ENCODE measurements at regions not wholly inside any gene's neighbourhood (a gene's known extent, or its start where the extent isn't known, plus 50 kb on each side); places are given as distances from the start of the nearest gene placed in this dataset.

DNA sequence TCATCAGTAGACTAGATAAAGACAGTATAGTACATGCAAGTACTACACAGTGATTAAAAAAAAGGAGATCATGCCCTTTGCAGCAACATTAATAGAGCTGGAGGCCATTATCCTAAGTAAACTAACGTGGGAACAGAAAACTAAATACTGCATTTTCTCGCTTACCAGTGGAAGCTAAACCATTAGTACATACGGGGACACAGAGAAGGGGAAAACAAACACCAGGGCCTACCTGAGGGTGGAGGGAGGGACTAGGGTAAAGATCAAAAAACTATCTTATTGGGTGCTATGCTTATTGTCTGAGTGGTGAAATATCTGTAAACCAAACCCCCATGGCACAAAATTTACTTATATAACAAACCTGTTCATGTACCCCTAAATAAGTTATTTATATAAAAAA is 836.9 kb downstream of the SH3BGRL start:
- ChIA-PET CTCF (no interaction called here), POLR2A (no interaction called here)
- Histone ChIP-seq H3K79me2 (ENCODE audit: insufficient read depth) (no peaks in the 10 kb centered on the region), H3K36me3 (replicated peaks in 1 of 2; ENCODE audit: control insufficient read depth in 1 of 2, insufficient read depth in 2 of 2, low read length in 1 of 2) (no peaks in the 10 kb centered on the region), H3K9me3 (no peaks in the 10 kb centered on the region), H3K4me3 (ENCODE audit: low read depth in 2 of 2, low read length in 1 of 2) (no peak overlapping the region), H3K4me1 (ENCODE audit: control insufficient read depth in 1 of 2, insufficient read depth in 2 of 2, low read depth in 1 of 2, low read length in 1 of 2) (no peaks in the 10 kb centered on the region), H3K9ac (no peak overlapping the region), H3K27ac (ENCODE audit: low read depth in 2 of 2, low read length in 1 of 2) (no peak overlapping the region), H2AFZ (ENCODE audit: low read depth) (no peak overlapping the region), H3K4me2 (no peak overlapping the region), H3K27me3 (ENCODE audit: insufficient read depth) (no peaks in the 10 kb centered on the region), H4K20me1 (ENCODE audit: insufficient read depth) (no peaks in the 10 kb centered on the region), H3F3A (replicated peaks; ENCODE audit: insufficient read depth) (no peaks in the 10 kb centered on the region), H3K9me2 (0 out of 2 replicates have a peak, but pooled peaks cover 5% of the 10 kb centered on the region)
- WGBS (ENCODE audit: low lambda C conversion rate), result 0% methylated on average over 3 of the region's 3 CpGs
- no peak for DNase-seq
- no peak for TF ChIP-seq SIN3A (IDR thresholded peaks at IDR 0.05; ENCODE audit: borderline replicate concordance, low read depth, low read length)
- TF ChIP-seq CHD2 (IDR thresholded peaks at IDR 0.05; ENCODE audit: low read length, partially characterized antibody), result no peak
- no peak for TF ChIP-seq GATA2 (CRISPR knock-in tag; IDR thresholded peaks at IDR 0.05)
- no peak for TF ChIP-seq SMC3 (IDR thresholded peaks at IDR 0.05; ENCODE audit: low read depth, low read length)
- no peak for TF ChIP-seq GABPA (IDR thresholded peaks at IDR 0.05; ENCODE audit: low read depth)

DNA sequence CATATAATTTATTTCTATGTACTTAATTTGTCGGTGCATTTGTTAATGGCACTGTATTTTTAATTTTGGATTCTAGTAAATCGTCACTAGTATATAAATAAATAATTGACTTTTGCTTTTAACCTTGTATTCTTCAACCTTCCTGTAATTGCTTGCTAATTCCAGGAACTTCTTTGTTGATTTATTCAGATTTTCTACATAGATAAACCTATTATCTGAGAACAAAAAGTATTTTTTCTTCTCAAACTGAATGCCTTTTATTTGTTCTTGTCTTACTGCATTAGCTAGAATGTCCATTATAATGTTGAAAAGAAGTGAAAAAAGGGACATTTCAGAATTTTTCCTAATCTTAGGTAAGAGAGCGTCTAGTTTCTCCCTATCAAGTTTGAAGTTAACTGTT is 839.1 kb downstream of the SH3BGRL start:
- H3K4me2 ChIP-seq, result no peak overlapping the region
- no peak for DNase-seq
- POLR2A ChIA-PET, result no interaction called here
- no peaks in the 10 kb centered on the region for H3K79me2 ChIP-seq (ENCODE audit: insufficient read depth)
- no peak overlapping the region for H3K4me3 ChIP-seq (ENCODE audit: low read depth in 2 of 2, low read length in 1 of 2)
- no peaks in the 10 kb centered on the region for H4K20me1 ChIP-seq (ENCODE audit: insufficient read depth)
- TF ChIP-seq FOXM1 (IDR thresholded peaks at IDR 0.05; ENCODE audit: low read depth), result no peak
- no peak for TF ChIP-seq TAF1 (IDR thresholded peaks at IDR 0.05; ENCODE audit: borderline replicate concordance, low read depth, low read length)
- no peak for TF ChIP-seq POLR2AphosphoS5 (IDR thresholded peaks at IDR 0.05; ENCODE audit: low read depth, low read length)
- no peak for TF ChIP-seq FOSL2 (IDR thresholded peaks at IDR 0.05; ENCODE audit: borderline replicate concordance, low read depth)
- TF ChIP-seq RCOR1 (IDR thresholded peaks at IDR 0.05; ENCODE audit: low read length), result no peak
- no peak for TF ChIP-seq GATA2 (CRISPR knock-in tag; IDR thresholded peaks at IDR 0.05)
- no peak for TF ChIP-seq RAD21 (IDR thresholded peaks at IDR 0.05; ENCODE audit: low read length)
- TF ChIP-seq MEF2A (IDR thresholded peaks at IDR 0.05; ENCODE audit: borderline replicate concordance, low read depth), result no peak
- no peak for TF ChIP-seq NFIC (IDR thresholded peaks at IDR 0.05; ENCODE audit: borderline replicate concordance)
- TF ChIP-seq, protein P1, sequence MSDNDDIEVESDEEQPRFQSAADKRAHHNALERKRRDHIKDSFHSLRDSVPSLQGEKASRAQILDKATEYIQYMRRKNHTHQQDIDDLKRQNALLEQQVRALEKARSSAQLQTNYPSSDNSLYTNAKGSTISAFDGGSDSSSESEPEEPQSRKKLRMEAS (IDR thresholded peaks at IDR 0.05; ENCODE audit: low read depth), result no peak
- no peak for TF ChIP-seq RXRA (IDR thresholded peaks at IDR 0.05; ENCODE audit: borderline replicate concordance, low read depth)
- TF ChIP-seq, protein P2, sequence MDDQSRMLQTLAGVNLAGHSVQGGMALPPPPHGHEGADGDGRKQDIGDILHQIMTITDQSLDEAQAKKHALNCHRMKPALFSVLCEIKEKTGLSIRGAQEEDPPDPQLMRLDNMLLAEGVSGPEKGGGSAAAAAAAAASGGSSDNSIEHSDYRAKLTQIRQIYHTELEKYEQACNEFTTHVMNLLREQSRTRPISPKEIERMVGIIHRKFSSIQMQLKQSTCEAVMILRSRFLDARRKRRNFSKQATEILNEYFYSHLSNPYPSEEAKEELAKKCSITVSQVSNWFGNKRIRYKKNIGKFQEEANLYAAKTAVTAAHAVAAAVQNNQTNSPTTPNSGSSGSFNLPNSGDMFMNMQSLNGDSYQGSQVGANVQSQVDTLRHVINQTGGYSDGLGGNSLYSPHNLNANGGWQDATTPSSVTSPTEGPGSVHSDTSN (IDR thresholded peaks at IDR 0.05), result no peak
- no peak for TF ChIP-seq GABPA (IDR thresholded peaks at IDR 0.05; ENCODE audit: low read depth)
- TF ChIP-seq TEAD4 (IDR thresholded peaks at IDR 0.05; ENCODE audit: borderline replicate concordance, insufficient read depth), result no peak
- TF ChIP-seq SMC3 (IDR thresholded peaks at IDR 0.05; ENCODE audit: low read depth, low read length), result no peak
- TF ChIP-seq JUND (IDR thresholded peaks at IDR 0.05), result no peak
- no peak for TF ChIP-seq SIN3A (IDR thresholded peaks at IDR 0.05; ENCODE audit: borderline replicate concordance, low read depth, low read length)
- no peak for TF ChIP-seq RFX5 (IDR thresholded peaks at IDR 0.05; ENCODE audit: low read length)
- TF ChIP-seq, protein P3, sequence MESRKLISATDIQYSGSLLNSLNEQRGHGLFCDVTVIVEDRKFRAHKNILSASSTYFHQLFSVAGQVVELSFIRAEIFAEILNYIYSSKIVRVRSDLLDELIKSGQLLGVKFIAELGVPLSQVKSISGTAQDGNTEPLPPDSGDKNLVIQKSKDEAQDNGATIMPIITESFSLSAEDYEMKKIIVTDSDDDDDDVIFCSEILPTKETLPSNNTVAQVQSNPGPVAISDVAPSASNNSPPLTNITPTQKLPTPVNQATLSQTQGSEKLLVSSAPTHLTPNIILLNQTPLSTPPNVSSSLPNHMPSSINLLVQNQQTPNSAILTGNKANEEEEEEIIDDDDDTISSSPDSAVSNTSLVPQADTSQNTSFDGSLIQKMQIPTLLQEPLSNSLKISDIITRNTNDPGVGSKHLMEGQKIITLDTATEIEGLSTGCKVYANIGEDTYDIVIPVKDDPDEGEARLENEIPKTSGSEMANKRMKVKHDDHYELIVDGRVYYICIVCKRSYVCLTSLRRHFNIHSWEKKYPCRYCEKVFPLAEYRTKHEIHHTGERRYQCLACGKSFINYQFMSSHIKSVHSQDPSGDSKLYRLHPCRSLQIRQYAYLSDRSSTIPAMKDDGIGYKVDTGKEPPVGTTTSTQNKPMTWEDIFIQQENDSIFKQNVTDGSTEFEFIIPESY (IDR thresholded peaks at IDR 0.05; ENCODE audit: borderline replicate concordance, low read depth), result no peak
- no peak for TF ChIP-seq TCF12 (IDR thresholded peaks at IDR 0.05)
- H3F3A ChIP-seq (replicated peaks; ENCODE audit: insufficient read depth), result no peaks in the 10 kb centered on the region
- H3K36me3 ChIP-seq (replicated peaks in 1 of 2; ENCODE audit: control insufficient read depth in 1 of 2, insufficient read depth in 2 of 2, low read length in 1 of 2), result no peaks in the 10 kb centered on the region
- CTCF ChIA-PET, result no interaction called here
- H3K27ac ChIP-seq (ENCODE audit: low read depth in 2 of 2, low read length in 1 of 2), result no peak overlapping the region
- no peak overlapping the region for H3K9ac ChIP-seq
- no peaks in the 10 kb centered on the region for H3K9me3 ChIP-seq
- no peak overlapping the region for H2AFZ ChIP-seq (ENCODE audit: low read depth)
- 0 out of 2 replicates have a peak, but pooled peaks cover 5% of the 10 kb centered on the region for H3K9me2 ChIP-seq
- H3K4me1 ChIP-seq (ENCODE audit: control insufficient read depth in 1 of 2, insufficient read depth in 2 of 2, low read depth in 1 of 2, low read length in 1 of 2), result no peaks in the 10 kb centered on the region
- no peaks in the 10 kb centered on the region for H3K27me3 ChIP-seq (ENCODE audit: insufficient read depth)
- WGBS (ENCODE audit: low lambda C conversion rate), result 6% methylated on average over 3 of the region's 3 CpGs

Measured in SK-N-SH (cell line).